A549 (cell line): ENCODE measurements at regions not wholly inside any gene's neighbourhood (a gene's known extent, or its start where the extent isn't known, plus 50 kb on each side); places are given as distances from the start of the nearest gene placed in this dataset.

Experiments used
- ATAC-seq, 2 experiments: fragments of 200-7000 bp in 1 of 2; fragments of >200 bp in 1 of 2; cut with Nextera tagmentation in 1 of 2; cut with Tn5 transposase in 1 of 2; 3 replicates each; pipeline versions ENCODE4 v1.8.0 to v1.9.1; 2018 to 2020; ENCODE audit warnings: mild to moderate bottlenecking in 1 of 2, moderate library complexity in 1 of 2
- CTCF ChIA-PET: fragments of 300-600 bp; sonication (Branson Sonifier 250); formaldehyde crosslinking; extraction: SDS; loops from one replicate; lab custom pipeline; 2021; ENCODE audit warnings: antibody characterized with exemption, inconsistent platforms; lab: Yijun Ruan, JAX
- POLR2A ChIA-PET: fragments of 350-600 bp; formaldehyde crosslinking; extraction: SDS; loops from one replicate; lab custom pipeline; 2021; ENCODE audit warnings: antibody characterized with exemption, inconsistent platforms; lab: Yijun Ruan, JAX
- DNase-seq, 2 experiments: peaks; one replicate each; pipeline versions ENCODE4 v3.0.0 to v3.0.0-alpha.2; 2011 to 2016; ENCODE audit warnings: low read depth in 1 of 2, low spot score in 1 of 2
- FAIRE-seq: peaks from 2 replicates; lab custom pipeline; 2011; peaks lifted over from hg19 to GRCh38; lab: Jason Lieb, UNC
- H3K27ac ChIP-seq, 2 experiments: fragments of >200 bp; sonication (Bioruptor Twin); formaldehyde crosslinking; 3 replicates each; pipeline ENCODE4 v1.5.1; 2016 to 2017
- H3K4me1 ChIP-seq: fragments of >200 bp; sonication (Bioruptor Twin); formaldehyde crosslinking; 3 replicates; pipeline ENCODE4 v1.6.1; 2016
- H3K4me2 ChIP-seq: fragments of >200 bp; sonication (Bioruptor Twin); formaldehyde crosslinking; 3 replicates; pipeline ENCODE4 v1.6.1; 2016
- H3K4me3 ChIP-seq: fragments of >200 bp; sonication (Bioruptor Twin); formaldehyde crosslinking; 3 replicates; pipeline ENCODE4 v1.5.1; 2016
- H3K9me3 ChIP-seq: fragments of >200 bp; sonication (Bioruptor Twin); formaldehyde crosslinking; 3 replicates; pipeline ENCODE4 v1.6.1; 2016
- BHLHE40 ChIP-seq: IDR thresholded peaks from 2 replicates; pipeline ENCODE4 v1.6.1; 2012; ENCODE audit warnings: low read depth, low read length, inconsistent platforms
- CEBPB ChIP-seq, 2 experiments: fragments of >200 bp in 1 of 2; sonication (Bioruptor Twin) in 1 of 2; formaldehyde crosslinking in 1 of 2; IDR thresholded peaks; 2 replicates each; pipeline ENCODE4 v1.6.1; 2012 to 2016
- CHD2 ChIP-seq: fragments of 150-350 bp; IDR thresholded peaks from 2 replicates; pipeline ENCODE4 v1.6.1; 2014; ENCODE audit warnings: low read length; ENCODE audit not compliant: partially characterized antibody
- CHD4 ChIP-seq: fragments of 200-600 bp; sonication (generic); IDR thresholded peaks from 2 replicates; pipeline ENCODE4 v1.6.1; 2016; ENCODE audit warnings: antibody characterized with exemption, mild to moderate bottlenecking, borderline replicate concordance
- EHF ChIP-seq: fragments of 250-450 bp; sonication (Bioruptor Pico); IDR thresholded peaks from 2 replicates; pipeline ENCODE4 v1.5.0; 2020; ENCODE audit warnings: mild to moderate bottlenecking
- EHMT2 ChIP-seq: fragments of 200-600 bp; sonication (generic); IDR thresholded peaks from 2 replicates; pipeline ENCODE4 v1.6.1; 2016; ENCODE audit warnings: antibody characterized with exemption, low read depth, mild to moderate bottlenecking, moderate library complexity
- EP300 ChIP-seq, 2 experiments: fragments of >200 bp; sonication (Bioruptor Twin); formaldehyde crosslinking; IDR thresholded peaks; 2 replicates in 1 of 2; 3 replicates in 1 of 2; pipeline ENCODE4 v1.6.1; 2016 to 2017
- ESRRA ChIP-seq: fragments of 150-350 bp; IDR thresholded peaks from 2 replicates; pipeline ENCODE4 v1.6.1; 2014; ENCODE audit warnings: mild to moderate bottlenecking, low read length, borderline replicate concordance
- FOSB ChIP-seq: fragments of 250-450 bp; sonication (Bioruptor Pico); IDR thresholded peaks from 2 replicates; pipeline ENCODE4 v1.5.0; 2020; ENCODE audit warnings: mild to moderate bottlenecking, moderate library complexity
- FOXS1 ChIP-seq: fragments of 250-450 bp; sonication (Bioruptor Pico); IDR thresholded peaks from 2 replicates; pipeline ENCODE4 v1.5.0; 2020; ENCODE audit warnings: mild to moderate bottlenecking, moderate library complexity
- HOXA7 ChIP-seq: fragments of 250-450 bp; sonication (Bioruptor Pico); IDR thresholded peaks from 2 replicates; pipeline ENCODE4 v1.5.0; 2020; ENCODE audit warnings: mild to moderate bottlenecking, moderate library complexity
- HOXB5 ChIP-seq: fragments of 250-450 bp; sonication (Bioruptor Pico); IDR thresholded peaks from 2 replicates; pipeline ENCODE4 v1.5.0; 2020; ENCODE audit warnings: mild to moderate bottlenecking, moderate library complexity
- JUN ChIP-seq, 2 experiments: fragments of >200 bp; sonication (Bioruptor Twin); formaldehyde crosslinking; IDR thresholded peaks; 2 replicates in 1 of 2; 3 replicates in 1 of 2; pipeline ENCODE4 v1.6.1; 2016 to 2017
- JUNB ChIP-seq: fragments of >200 bp; sonication (Bioruptor Twin); formaldehyde crosslinking; IDR thresholded peaks from 2 replicates; pipeline ENCODE4 v1.6.1; 2016
- KDM5A ChIP-seq: fragments of 200-600 bp; sonication (generic); IDR thresholded peaks from 2 replicates; pipeline ENCODE4 v1.6.1; 2016; ENCODE audit warnings: antibody characterized with exemption, mild to moderate bottlenecking
- MYC ChIP-seq: IDR thresholded peaks from 2 replicates; pipeline ENCODE4 v1.6.1; 2012; ENCODE audit warnings: mild to moderate bottlenecking, inconsistent platforms, low read length, improper control_type of control experiment, borderline replicate concordance
- NFE2L2 ChIP-seq: fragments of 150-350 bp; conservative IDR thresholded peaks from 2 replicates; pipeline ENCODE4 v1.6.1; 2014; ENCODE audit warnings: low read length
- NPAS2 ChIP-seq: fragments of 250-450 bp; sonication (Bioruptor Pico); IDR thresholded peaks from 2 replicates; pipeline ENCODE4 v1.8.0; 2022; ENCODE audit warnings: mild to moderate bottlenecking, moderate library complexity, borderline replicate concordance
- PHF8 ChIP-seq: fragments of 200-600 bp; sonication (generic); IDR thresholded peaks from 2 replicates; pipeline ENCODE4 v1.6.1; 2016; ENCODE audit warnings: low read depth, mild to moderate bottlenecking, antibody characterized with exemption, moderate library complexity, borderline replicate concordance
- RARB ChIP-seq: fragments of 250-450 bp; sonication (Bioruptor Pico); IDR thresholded peaks from 2 replicates; pipeline ENCODE4 v1.8.0; 2021; ENCODE audit warnings: mild to moderate bottlenecking, moderate library complexity
- ZC3H11A ChIP-seq: fragments of 450-650 bp; IDR thresholded peaks from 2 replicates; pipeline ENCODE4 v1.6.1; 2014; ENCODE audit warnings: antibody characterized with exemption, mild to moderate bottlenecking
- ZNF302 ChIP-seq: fragments of 250-450 bp; sonication (Bioruptor Pico); IDR thresholded peaks from 2 replicates; pipeline ENCODE4 v1.9.0; 2021; ENCODE audit warnings: inconsistent platforms, mild to moderate bottlenecking, moderate library complexity
- WGBS: methylation state at CpG from one replicate; pipeline ENCODE4 v1.1.6; 2017; ENCODE audit errors: missing lambda C conversion rate; 5-methylcytosine and 5-hydroxymethylcytosine counted together
- TF ChIP-seq, protein P1 (sequence below): fragments of 450-650 bp; IDR thresholded peaks from 2 replicates; pipeline ENCODE4 v1.6.1; 2014; ENCODE audit warnings: antibody characterized with exemption
- TF ChIP-seq, protein P2 (sequence below): fragments of >200 bp; sonication (Bioruptor Twin); formaldehyde crosslinking; IDR thresholded peaks from 3 replicates; pipeline ENCODE4 v1.5.1; 2016
- TF ChIP-seq, protein P3 (sequence below): fragments of 200-600 bp; sonication (generic); IDR thresholded peaks from 2 replicates; pipeline ENCODE4 v1.6.1; 2016; ENCODE audit warnings: antibody characterized with exemption, mild to moderate bottlenecking, moderate library complexity

DNA sequence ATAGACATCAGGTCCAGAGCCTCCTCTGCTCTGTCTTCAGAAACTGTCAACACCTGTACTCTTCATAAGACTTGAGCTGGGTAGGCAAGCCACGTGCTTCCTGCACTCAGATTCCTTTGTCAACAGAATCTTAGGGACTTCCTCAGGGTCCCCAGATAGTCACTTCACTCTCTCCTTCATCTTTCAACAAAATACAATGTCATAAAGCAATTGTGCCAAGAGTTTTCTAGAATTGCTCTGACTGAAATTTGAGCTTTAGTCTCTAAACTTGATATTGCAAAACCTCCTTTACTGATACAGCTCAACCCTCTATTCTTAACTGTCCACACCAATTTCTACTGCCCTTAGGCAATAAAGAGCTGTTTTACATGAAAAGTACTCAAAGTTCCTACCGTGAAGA is 179.9 kb downstream of the IRS2 start:
- ATAC-seq = no peak
- POLR2A ChIA-PET = no interaction called here
- Histone ChIP-seq H3K4me2 (no peak overlapping the region), H3K4me1 (no peaks in the 10 kb centered on the region), H3K9me3 (no peaks in the 10 kb centered on the region), H3K27ac (no peak overlapping the region), H3K4me3 (no peak overlapping the region)
- WGBS = 58% methylated on average over 1 of the region's 2 CpGs
- FAIRE-seq = no peak
- TF ChIP-seq, protein P1, sequence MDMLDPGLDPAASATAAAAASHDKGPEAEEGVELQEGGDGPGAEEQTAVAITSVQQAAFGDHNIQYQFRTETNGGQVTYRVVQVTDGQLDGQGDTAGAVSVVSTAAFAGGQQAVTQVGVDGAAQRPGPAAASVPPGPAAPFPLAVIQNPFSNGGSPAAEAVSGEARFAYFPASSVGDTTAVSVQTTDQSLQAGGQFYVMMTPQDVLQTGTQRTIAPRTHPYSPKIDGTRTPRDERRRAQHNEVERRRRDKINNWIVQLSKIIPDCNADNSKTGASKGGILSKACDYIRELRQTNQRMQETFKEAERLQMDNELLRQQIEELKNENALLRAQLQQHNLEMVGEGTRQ = no peak
- TF ChIP-seq ZNF302 (no peak), JUNB (no peak), CHD4 (no peak), PHF8 (no peak), EHF (no peak), BHLHE40 (no peak), CEBPB (IDR thresholded peaks at IDR 0.05) (no peak), EP300 (IDR thresholded peaks at IDR 0.05) (no peak), HOXB5 (CRISPR knock-in tag) (no peak)
- no peak for DNase-seq
- CTCF ChIA-PET = interaction anchor here (1.2 kb wide), 1 partner anchor 20 kb away, joined by 4 read pairs; no protein-coding TSS in a partner anchor

DNA sequence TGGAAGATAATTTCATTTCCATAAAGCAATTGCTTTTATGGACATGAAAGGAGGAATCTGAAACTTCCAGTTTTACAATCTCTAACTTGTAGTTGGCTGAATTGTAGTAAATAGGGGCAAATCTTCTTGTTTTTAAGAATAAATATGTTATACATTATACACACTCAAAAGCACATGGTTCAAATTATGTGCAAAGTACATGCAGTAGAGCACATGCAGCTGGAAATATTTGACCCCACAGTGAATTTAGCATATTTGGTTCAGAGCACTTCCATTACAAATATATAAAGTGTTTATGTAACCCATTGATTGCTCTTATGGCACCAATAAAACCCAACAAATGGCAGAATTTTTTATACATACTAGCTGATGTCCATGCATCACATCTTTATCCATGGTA is 180.5 kb downstream of the IRS2 start:
- ATAC-seq = no peak
- no peaks in the 10 kb centered on the region for H3K4me1 ChIP-seq
- ChIA-PET CTCF (interaction anchor here (1.2 kb wide), 1 partner anchor 21 kb away, joined by 4 read pairs; no protein-coding TSS in a partner anchor), POLR2A (no interaction called here)
- no peak overlapping the region for H3K27ac ChIP-seq
- TF ChIP-seq, protein P2, sequence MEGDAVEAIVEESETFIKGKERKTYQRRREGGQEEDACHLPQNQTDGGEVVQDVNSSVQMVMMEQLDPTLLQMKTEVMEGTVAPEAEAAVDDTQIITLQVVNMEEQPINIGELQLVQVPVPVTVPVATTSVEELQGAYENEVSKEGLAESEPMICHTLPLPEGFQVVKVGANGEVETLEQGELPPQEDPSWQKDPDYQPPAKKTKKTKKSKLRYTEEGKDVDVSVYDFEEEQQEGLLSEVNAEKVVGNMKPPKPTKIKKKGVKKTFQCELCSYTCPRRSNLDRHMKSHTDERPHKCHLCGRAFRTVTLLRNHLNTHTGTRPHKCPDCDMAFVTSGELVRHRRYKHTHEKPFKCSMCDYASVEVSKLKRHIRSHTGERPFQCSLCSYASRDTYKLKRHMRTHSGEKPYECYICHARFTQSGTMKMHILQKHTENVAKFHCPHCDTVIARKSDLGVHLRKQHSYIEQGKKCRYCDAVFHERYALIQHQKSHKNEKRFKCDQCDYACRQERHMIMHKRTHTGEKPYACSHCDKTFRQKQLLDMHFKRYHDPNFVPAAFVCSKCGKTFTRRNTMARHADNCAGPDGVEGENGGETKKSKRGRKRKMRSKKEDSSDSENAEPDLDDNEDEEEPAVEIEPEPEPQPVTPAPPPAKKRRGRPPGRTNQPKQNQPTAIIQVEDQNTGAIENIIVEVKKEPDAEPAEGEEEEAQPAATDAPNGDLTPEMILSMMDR = no peak
- TF ChIP-seq RARB = no peak
- no peak for TF ChIP-seq NPAS2 (CRISPR knock-in tag)
- no peak for TF ChIP-seq BHLHE40
- TF ChIP-seq CHD2 = no peak
- TF ChIP-seq KDM5A = no peak
- no peak for TF ChIP-seq EHMT2
- no peak for TF ChIP-seq HOXA7
- TF ChIP-seq MYC = no peak
- no peak for TF ChIP-seq NFE2L2
- TF ChIP-seq CHD4 = no peak
- no peak for TF ChIP-seq FOXS1
- TF ChIP-seq, protein P3, sequence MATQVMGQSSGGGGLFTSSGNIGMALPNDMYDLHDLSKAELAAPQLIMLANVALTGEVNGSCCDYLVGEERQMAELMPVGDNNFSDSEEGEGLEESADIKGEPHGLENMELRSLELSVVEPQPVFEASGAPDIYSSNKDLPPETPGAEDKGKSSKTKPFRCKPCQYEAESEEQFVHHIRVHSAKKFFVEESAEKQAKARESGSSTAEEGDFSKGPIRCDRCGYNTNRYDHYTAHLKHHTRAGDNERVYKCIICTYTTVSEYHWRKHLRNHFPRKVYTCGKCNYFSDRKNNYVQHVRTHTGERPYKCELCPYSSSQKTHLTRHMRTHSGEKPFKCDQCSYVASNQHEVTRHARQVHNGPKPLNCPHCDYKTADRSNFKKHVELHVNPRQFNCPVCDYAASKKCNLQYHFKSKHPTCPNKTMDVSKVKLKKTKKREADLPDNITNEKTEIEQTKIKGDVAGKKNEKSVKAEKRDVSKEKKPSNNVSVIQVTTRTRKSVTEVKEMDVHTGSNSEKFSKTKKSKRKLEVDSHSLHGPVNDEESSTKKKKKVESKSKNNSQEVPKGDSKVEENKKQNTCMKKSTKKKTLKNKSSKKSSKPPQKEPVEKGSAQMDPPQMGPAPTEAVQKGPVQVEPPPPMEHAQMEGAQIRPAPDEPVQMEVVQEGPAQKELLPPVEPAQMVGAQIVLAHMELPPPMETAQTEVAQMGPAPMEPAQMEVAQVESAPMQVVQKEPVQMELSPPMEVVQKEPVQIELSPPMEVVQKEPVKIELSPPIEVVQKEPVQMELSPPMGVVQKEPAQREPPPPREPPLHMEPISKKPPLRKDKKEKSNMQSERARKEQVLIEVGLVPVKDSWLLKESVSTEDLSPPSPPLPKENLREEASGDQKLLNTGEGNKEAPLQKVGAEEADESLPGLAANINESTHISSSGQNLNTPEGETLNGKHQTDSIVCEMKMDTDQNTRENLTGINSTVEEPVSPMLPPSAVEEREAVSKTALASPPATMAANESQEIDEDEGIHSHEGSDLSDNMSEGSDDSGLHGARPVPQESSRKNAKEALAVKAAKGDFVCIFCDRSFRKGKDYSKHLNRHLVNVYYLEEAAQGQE = no peak
- TF ChIP-seq JUN (IDR thresholded peaks at IDR 0.05) = no peak
- TF ChIP-seq FOSB (CRISPR knock-in tag) = no peak
- TF ChIP-seq ZC3H11A = no peak
- TF ChIP-seq ESRRA = no peak
- no peak overlapping the region for H3K4me2 ChIP-seq
- H3K9me3 ChIP-seq = no peaks in the 10 kb centered on the region
- no peak for DNase-seq
- H3K4me3 ChIP-seq = no peak overlapping the region
- no peak for FAIRE-seq
